ENCODE measurements at regions not wholly inside any gene's neighbourhood (a gene's known extent, or its start where the extent isn't known, plus 50 kb on each side); places are given as distances from the start of the nearest gene placed in this dataset.
A peak's percentile ranks its signal among the peaks of the same experiment; 100 is the strongest.

GRCh38 chr12:111074965-111075364 is 154.6 kb upstream of the MYL2 start:
- no peak for DNase-seq

DNA sequence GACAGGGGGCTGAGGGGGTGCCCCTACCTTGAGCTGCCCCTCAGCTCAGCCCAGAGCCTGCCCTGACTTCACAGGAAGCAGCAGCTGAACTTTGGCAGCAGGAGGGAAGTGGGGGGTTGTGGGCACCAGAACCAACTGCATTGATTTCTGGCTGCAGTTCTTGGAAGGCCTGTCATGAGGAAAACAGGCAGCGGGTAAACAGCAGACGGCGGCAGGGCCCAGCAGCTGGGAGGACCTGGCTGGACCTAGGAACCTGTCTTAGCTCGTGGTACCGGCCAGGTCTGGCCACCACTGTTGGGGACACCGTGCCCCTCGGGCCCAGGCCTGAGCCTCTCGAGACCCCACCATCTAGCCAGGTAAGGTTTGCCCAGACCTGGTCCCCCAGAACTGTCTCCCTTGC is 154.2 kb upstream of the MYL2 start:
- DNase-seq: no peak

- no peak for DNase-seq
These were observed 153.0 kb upstream of the MYL2 start for GRCh38 chr12:111073370-111073769.

GRCh38 chr12:111072299-111072698 is 151.9 kb upstream of the MYL2 start:
- DNase-seq: no peak

DNA sequence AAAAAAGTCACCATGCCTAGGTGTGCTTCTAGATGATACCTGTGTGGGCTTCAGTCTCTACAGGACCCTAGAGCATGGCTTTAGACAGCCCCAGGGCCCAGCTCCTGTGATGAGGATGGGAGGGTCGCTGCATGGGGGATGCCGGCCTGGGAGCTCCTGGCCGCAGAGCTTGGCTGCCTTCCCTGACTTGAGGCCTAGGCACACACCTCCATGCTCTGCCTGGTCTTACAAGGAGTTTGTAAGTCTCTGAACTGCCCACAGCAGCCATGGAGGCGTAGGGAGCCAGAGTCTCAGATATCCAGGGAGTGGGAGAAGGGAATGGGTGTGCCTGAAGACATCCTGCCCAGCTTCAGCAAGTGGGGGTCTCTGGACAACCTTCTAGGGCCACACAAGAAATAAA is 149.5 kb upstream of the MYL2 start:
- DNase-seq: no peak

- no peak for DNase-seq
These were observed 147.9 kb upstream of the MYL2 start for GRCh38 chr12:111068290-111068689.

GRCh38 chr12:111067498-111067897 is 147.1 kb upstream of the MYL2 start:
- DNase-seq: no peak

GRCh38 chr12:111066744-111067437 is 146.5 kb upstream of the MYL2 start:
- DNase-seq: no peak

- DNase-seq: no peak
These were observed 144.6 kb upstream of the MYL2 start for GRCh38 chr12:111064982-111065381.

DNA sequence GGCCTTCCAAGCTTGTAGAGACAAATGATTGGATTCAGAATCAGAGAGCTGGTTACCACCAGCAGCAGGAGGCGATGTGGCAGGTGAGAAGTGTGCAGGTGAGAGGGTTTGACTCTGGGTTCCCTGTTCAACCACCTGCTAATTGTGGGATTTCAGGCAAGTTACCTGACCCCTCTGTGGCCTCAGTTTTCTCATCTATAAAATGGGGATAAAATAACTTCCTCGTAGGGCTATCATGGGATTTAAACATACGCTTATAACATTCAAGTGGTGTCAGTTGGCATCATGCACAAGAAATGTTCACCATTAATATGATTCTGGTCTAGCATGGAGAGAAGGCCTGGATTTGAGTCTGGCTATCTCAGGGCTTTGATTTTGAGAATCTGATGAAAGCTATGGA is 143.8 kb upstream of the MYL2 start:
- DNase-seq: no peak

GRCh38 chr12:111063295-111064026 is 143.1 kb upstream of the MYL2 start:
- DNase-seq: no peak

- no peak for DNase-seq
These were observed 137.5 kb upstream of the MYL2 start for GRCh38 chr12:111057701-111058425.

DNA sequence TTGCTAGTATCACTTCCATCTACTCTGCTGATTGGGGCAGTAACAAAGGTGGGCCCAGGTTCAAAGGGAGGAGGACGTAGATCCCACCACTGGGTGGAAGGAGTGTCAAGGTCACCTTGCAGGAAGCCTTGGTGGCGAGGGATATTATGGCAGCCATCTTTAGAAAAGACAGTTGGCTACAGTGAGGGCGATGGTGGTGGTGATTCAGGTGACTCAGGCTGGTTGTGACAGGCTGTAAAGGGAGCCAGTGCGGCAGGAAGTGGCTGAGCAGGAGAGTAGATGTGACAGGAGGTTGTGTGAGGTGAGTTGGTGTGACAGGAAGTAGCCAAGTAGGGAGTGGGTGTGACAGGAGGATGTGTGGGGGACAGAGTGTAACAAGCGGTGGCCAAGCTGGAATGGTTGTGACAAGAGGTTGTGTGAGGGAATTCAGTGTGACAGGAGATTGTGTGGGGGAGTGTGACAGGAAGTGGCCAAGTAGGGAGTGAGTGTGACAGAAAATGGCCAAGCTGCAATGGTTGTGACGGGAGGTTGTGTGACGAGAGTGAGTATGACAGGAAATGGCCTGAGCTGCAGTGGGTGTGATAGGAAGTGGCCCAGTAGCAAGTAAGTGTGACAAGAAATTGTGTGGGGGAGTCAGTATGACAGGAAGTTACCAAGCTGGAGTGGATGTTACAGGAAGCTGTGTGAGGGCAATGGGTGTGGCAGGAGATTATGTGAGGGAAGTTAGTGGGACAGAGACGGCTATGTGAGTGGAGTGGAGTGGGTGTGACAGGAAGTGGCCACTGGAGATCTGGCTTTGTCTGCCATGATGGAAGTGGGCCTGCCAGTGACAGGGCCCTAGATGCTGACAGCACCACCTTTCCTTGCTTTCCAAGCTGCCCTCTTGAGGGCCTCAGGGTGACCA is 136.5 kb upstream of the MYL2 start:
- DNase-seq: peak; percentile 73

- DNase-seq: no peak
These were observed 135.0 kb upstream of the MYL2 start for GRCh38 chr12:111055181-111055880.

DNA sequence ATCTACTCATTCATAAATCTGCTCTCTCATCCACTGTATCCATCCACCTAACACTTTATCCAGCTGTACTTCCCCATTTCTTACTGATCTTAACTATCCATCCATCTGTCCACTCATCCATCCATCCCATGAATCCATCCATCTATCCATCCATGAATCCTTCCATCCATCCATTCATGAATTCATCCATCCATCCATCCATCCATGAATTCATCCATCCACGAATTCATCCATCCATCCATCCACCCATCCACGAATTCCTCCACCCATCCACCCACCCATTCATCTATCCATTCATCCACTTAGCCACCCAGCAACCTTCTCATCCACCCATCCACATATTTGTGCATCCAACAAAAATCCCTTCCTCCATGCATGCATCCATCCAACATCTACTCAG is 128.6 kb upstream of the MYL2 start:
- no peak for DNase-seq

DNA sequence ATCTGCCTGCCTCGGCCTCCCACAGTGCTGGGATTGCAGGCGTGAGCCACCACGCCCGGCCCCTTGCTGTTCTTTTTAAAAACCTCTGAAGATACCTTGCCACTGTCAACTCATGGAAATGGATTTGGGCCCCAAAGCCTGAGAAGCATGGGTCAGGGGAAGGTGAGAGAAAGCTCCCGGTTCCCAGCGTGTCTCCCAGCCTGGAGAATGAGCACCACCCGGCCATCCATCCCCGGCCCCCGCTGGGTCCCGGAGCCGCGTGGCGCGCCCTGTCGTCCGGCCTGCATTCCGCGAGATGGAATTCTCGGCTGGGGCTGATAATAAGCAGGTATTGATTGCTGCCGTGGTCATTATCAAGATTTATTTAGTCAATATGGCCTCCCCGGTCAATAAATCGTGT is 126.5 kb upstream of the MYL2 start:
- no peak for DNase-seq

- no peak for DNase-seq
These were observed 125.6 kb upstream of the MYL2 start for GRCh38 chr12:111045941-111046340.

GRCh38 chr12:111041091-111041490 is 120.7 kb upstream of the MYL2 start:
- no peak for DNase-seq

GRCh38 chr12:111040690-111041089 is 120.3 kb upstream of the MYL2 start:
- no peak for DNase-seq

DNA sequence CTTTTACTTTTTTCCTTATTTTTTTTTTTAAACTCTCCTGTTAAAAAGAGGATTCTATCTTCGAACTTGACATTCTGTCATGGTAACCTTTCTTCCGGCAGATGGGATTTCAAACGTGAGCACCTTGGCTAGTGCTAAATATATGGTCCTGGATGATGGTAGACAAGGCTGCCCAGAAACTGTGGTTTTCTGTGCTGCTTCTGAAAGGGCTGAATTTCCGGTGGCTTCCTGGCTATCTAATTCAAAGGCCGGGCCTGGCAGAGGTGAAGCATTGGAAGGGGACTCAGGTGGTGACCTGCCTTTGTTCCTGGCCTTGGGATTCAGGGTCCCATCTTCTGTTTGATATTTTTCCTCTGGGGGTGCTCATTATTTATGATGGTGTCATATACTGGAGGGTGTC is 118.6 kb upstream of the MYL2 start:
- DNase-seq: no peak

DNA sequence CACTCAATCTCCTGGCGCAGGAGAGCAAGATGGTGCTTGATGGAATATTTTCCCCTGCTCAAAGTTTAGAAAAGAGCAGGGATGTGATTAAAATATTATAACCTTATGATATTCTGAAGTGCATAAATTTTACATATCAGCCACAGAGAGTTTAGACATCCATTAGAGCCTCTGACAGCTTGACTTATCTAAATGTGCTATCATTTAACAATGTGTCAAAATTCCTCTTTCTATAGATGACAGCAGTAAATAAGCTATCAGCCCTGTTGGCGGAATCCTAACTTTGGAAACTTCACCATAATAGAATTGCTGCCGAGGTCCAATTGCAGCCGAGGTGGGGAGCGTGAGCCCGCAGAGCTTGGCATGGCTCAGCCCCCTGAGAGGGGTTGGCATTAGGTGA is 117.7 kb upstream of the MYL2 start:
- no peak for DNase-seq

DNA sequence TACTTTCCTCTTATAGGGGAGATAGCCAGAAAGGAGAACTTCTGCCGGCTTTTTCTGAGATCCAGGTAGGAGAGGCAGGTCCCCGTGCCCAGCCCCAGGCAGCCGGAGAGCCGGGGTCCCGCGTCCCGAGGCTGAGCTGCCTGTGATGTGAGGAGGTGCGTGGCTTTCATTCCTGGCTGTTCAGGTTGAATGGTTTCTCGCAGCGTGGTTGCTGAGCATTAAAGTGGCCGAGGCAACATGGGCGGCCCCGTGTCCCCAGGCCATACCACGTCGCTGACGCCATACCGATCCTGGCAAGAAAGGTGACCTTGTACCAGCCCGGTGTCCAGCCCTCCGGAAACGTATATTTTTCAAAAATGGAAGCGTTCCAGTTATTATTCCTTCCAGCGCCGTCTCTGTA is 116.7 kb upstream of the MYL2 start:
- no peak for DNase-seq

All from stimulated activated CD8-positive, alpha-beta memory T cell treated with anti-CD3 and anti-CD28 coated beads, Interleukin-4, amount 100 ng/mL, for 48 hours (primary cell).